ENCODE measurements at regions not wholly inside any gene's neighbourhood (a gene's known extent, or its start where the extent isn't known, plus 50 kb on each side); places are given as distances from the start of the nearest gene placed in this dataset.
"Not testable (repeated sequence)": the region's sequence is repeated elsewhere in the genome, so short reads cannot be mapped to it uniquely, and the experiment has no call there.

DNA sequence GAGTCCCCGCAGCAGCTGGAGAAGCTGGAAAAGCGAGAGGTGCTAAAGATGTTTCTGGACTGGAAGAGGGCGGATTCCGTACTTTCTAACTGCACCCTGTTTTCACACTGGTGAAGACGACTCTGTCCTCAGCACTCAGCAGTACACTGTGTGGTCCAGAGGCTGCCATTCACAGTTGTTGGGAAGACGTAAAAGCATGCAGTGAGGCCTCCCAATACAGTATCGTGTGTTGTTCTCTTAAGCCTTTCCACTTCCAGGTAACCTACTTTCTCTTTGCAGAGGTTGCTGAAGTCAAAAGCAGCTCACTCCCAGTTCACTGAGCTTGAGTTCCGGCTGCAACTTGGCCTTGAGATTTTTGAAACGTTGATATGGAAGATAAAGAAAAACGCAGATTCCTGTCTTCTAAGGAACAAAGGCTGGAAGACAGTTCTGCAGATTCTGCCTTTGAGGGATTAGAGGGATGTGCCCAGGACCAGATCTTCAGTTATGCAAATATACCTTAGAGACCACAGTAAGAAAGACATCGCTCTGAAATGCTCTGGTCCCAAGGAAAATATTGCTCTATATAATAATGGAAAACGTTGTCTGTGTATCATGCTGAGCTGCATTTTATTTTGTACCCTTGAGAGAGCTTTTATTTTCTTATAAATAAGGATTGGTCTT lies 540.9 kb downstream of the TRIML1 start:
- no peak for DNase-seq

DNA sequence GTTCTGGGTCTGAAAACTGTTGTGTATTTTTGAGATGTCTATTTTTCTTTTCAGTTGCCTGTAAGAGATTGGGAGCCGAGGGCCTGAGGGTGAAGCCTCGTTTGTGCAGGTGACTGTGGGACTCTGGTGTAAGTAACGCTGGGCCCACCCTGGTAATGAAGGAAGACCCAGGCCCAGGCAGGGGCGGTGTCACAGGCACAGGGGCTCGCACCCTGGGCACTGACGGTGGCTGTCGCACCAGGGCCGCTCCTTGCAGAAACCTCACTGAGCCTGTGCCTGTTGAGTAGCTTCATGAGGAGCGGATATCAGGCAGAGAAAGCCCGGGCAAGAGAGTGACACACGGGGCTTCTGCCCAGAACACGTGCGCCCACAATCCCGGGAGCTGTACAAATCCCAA lies 541.4 kb downstream of the TRIML1 start:
- no peak for DNase-seq

DNA sequence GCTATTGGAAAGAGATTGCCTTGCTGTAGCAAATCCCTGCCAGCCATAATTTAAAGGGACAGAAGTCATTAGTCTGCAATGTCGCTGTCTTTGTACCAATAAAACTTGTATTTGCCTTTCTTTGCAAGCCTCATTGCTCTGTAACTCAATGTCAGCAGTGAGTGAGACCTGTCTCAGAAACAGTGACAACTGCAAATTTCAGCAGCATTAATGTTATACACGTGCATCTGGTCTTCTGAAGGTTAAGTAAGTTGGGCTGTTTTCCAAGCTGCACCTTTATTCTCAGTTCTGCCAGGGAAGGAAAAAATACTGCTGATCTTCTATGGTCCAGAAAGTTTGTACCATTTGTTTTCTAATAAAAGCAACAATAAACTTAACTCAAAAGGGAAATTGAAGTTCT lies 543.1 kb downstream of the TRIML1 start:
- no peak for DNase-seq

DNA sequence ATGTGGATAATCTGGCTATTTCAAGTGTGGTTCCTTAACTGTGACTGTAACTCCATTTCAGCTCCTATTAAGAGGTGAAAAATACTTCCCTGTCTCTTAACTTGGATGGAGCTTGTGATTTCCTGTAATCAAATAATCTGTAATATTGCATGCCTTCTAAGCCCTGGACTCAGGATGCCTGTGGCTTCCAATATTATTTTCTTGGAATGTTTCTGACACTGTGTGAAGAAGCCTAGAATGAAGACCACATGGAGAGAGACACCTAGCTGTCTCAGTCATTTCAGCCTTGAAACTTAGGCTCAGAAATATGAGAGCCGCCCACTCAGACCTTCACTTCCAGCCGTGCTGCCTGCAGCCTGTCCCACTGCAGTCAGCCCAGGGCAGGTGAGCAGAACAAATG lies 544.3 kb downstream of the TRIML1 start:
- DNase-seq: no peak

DNA sequence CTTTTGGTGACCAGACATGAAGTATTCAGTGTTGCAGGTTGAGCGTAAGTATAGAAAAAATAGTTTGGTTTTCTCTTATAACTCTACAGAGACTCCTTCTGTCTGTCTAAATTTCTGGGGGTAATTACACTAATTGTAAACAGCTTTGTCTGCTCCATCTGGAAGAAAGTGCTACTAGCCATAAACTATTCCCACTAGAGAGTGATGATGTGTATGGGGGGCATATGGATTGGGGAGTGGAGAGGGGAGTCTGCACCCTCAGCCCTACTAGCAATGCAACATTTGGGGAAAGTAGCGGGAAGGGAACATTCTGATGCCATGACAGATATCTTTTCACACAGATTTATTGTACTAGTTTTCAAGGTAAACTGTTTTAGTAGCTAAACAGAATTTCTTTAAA lies 549.7 kb downstream of the TRIML1 start:
- no peak for DNase-seq

DNA sequence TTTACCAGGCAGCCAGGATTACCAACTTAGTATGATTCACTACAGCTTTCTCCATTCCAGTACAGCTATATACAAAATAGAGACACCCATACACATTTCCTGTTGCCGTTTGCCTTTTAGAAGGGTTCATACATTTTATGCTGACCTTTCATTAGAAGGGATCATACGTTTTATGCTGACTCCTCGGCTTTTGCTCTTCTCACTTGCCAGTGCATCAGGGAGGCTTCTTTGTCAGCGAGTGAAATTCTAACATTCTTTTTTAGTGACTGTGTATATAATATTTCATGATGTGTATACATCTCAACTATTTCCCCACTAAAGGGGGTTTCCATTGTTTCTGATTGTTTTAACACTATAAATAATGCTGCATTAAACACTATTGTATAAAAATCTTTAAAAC lies 552.6 kb downstream of the TRIML1 start:
- DNase-seq: no peak

DNA sequence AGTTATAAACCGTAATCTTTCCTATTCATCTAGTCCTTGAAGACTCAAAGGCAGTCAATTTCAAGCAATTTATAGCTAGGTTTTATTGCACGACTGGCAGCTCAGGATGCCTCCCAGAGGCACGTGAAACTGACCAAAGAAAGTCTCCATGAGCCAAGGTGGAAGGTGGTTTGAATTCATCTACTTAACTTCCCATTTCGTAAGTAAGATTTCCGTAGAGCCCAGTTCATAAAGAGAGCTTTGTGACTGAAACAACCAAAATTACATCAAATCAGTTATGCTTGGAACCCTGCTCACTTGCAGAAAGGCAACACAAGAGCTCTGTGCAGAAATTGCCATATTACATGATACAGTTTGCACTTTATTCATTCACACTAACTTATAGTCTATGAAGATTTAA lies 556.0 kb downstream of the TRIML1 start:
- no peak for DNase-seq

DNA sequence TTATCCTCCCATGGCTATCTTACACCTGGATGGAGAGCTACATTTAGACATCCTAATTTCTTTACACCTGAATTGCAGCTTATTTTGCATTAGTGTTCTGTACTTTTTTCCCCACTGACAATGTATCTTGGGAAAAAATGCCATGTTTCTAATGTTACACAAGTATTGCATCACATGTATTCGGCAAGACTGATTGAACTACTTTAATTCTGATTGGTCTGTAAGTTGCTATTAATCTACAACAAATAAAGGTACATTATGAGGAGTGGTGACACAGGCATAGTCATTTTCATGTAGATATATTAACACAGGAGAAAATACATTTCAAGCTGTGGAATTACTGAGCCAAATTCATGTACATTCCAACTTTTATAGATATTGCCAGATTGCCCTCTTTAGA lies 558.0 kb downstream of the TRIML1 start:
- no peak for DNase-seq

DNA sequence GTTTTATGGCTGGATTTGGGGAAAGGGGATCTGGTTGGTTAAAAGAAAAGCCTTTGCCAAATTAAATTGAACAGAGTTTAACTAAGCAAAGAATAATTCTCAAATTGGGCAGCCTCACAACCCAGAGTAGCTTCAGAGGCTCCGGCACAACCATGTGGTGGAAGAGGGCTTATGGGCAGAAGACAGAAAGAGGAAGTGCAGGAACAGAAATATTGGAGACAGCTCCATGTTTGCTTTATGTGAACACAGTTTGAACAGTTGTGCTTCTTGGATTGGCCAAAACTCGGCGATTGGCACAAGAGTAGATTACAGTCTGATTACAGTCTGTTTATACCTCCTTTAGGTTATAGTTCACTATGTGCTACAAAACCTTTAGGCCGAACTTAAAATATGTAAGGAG lies 562.7 kb downstream of the TRIML1 start:
- DNase-seq: no peak

DNA sequence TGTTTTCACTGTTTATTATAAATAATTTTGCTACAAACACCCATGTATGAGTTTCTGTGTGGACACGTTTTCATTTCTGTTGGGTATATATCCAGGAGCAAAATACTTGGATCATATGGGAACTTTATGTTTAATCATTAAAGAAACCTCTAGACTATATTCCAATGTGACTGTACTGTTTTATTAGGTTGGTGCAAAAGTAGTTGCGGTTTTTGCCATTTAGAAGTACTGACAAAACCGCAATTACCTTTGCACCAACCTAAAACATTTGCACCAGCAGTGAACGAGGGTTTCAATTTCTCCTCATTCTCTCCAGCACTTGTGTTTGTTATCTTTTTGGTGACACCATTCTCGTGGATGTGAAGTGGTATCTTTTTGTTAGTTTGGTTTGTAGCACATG lies 565.0 kb downstream of the TRIML1 start:
- no peak for DNase-seq

DNA sequence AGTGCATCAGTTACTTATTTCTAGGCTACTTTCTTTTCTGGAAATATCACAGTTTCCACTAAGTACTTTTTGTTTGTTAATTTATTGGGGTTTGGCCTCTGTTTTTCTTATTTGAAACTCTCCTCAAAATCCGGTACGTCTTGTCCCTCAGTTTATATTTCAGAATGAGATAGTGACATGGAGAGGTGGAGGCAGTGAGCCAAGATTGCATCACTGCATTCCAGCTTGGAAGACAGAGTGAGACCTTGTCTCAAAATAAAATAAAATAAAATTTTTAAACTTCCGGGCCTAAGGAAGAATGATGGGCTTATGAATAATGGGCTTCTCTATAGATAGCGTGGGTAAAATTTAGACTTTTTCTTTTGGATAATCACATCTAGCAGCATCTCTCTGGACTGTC lies 567.8 kb downstream of the TRIML1 start:
- no peak for DNase-seq

DNA sequence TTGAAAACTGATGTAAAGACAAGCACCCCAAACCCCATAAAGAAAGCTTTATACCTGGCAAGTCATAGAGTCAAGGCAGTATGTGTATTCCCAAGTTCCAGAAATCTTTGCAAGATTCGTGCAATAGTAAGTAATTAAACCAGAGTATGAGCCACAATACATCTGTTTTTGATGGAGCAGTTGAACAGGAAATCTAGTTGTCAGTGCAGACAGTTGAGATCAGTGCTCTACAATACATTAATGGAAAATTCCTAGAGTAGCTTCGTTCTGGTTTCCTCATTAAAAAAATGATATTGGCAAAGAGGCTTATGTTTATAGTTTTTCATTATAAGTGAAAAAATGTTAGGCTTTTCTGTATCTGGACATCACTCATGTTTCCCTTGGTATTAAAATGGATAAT lies 575.3 kb downstream of the TRIML1 start:
- DNase-seq: no peak

DNA sequence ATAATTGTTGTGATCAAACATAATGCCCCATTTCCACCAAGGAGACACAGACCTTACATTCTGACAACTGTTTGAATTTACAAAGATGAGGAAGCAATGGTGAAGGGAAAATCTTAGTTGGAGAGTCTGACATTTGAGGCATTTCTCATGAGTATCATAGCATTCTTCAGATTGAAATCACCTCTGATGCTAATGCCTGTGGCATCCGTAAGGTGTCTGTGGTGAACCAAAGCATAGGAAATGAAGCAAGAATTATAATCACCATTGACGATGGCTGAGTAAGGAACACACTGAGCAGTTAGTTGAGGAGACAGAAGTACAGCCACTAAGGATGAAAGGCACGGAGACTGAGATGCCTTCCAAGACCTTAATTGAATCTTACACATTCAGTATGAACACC lies 575.7 kb downstream of the TRIML1 start:
- no peak for DNase-seq

DNA sequence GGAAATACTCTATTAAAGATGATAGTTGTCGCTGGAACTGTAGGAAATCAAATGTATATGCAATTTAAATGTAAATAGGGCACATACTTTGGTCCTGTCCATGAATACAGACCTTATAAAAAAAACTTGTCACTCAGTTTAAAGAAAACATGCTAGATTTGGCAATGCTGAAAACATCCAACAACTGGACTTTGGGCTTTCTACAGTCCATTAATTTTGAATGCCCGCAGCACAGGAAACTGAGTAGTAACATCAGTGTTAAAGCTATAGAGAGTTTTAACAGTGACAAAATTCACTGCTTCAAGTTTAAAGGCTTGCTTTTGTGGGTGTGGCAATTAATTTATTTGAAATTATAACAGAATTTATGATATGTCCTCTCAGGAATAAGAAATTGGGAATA lies 578.4 kb downstream of the TRIML1 start:
- no peak for DNase-seq

DNA sequence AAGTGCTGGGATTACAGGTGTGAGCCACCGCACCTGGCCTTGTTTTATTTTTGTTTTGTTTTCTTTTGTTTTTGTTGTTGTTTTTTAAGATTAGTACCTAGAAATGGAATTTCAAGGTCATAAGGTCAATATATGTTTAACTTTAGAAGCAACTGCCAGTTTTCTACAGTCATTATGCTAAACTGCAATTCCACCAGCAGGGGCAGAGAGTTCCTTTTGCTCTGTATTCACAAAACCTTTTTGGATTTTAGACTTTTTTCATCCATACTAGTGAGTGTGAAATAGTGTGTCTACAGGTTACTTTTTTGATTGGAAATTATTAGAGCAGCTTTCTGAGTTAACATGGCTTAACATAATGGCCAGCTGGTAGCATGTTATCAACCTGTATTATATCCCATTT lies 580.6 kb downstream of the TRIML1 start:
- DNase-seq: no peak

DNA sequence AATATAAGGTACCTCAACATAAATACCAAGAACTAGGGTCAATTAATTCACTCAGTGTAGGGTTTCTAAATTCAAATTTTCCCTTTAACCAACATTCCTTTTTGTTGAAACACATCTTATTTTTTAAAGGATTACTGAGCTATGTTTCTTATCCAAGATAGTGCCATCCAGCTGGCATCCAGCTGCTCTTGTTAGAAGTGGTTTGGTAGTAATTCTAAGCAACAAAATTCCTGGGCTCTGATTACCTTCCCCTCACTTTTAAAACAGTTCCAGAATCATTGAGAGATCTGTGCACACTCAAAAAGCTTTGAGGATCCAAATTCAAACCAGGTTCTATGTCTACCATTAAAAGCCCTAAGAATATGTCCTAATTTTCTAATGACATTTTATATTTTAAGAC lies 583.7 kb downstream of the TRIML1 start:
- DNase-seq: no peak

DNA sequence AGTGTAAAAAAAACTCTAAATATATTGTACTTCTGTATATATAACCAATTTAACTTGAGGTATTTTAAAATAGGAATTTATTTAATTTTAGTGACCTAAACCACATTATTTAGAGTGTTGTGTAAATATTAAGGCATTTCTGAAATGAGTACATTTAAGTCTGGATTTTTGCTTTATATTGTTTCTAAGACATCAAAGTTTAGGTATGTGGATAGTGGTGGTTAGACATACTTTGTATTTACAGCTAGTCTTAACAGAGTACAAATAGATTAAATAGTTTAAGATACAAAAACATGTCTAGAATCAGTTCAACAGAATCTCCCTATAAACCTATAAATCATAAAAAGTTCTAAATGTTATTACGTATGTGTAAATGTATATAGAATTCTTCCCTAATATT lies 588.5 kb downstream of the TRIML1 start:
- DNase-seq: no peak

DNA sequence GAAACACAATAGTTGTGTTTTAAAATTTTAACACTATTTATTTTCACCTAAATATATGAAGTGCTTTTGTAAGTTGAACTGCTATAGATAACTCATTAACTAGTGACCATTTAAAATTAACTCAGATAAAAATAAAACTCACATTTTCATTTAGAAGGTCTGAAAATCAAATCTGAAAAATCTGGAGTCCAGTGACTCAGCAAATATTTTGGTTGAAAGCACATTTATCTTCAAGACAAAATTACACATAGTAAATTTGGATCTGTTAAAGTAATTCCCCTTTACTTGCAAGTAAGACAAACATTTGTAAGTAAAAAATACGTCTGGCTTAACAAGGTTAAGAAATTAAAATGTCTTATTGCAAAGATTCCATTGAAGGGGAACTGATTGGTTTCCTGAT lies 589.1 kb downstream of the TRIML1 start:
- no peak for DNase-seq

DNA sequence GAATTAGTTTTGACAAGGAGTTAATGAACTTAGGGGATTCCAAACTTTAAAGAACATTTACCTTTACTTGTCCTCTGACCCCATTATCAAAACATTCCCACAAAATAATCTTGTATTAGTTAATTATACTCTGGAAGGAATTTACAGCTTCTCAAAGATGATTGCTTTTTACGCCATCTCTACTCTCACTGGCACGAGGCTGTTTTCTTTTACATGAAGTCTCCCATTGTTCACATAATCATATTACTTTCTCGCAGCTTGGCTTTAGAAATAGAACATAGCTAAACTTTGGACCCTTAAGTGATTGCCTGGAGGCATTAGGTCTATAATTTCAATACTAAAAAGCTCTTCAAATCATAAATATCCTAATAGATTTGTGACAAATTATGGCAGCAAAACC lies 592.9 kb downstream of the TRIML1 start:
- no peak for DNase-seq

DNA sequence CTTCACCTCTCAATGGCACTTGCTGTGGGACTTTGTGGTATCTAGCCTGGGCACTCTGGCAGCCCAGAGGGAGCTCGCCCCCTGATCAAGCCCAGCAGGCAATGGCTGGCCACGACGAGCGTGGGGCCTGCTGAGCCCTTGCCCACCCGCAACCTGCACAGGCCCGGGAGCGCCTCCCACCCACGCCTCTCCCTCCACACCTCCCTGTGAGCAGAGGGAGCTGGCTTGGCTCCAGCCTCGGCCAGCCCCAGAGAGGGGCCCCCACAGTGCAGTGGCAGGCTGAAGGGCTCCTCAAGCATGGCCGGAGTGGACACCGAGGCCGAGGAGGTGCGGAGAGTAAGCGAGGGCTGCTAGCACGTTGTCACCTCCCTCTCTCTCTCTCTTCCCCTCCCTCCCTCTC lies 595.8 kb downstream of the TRIML1 start:
- no peak for DNase-seq

DNA sequence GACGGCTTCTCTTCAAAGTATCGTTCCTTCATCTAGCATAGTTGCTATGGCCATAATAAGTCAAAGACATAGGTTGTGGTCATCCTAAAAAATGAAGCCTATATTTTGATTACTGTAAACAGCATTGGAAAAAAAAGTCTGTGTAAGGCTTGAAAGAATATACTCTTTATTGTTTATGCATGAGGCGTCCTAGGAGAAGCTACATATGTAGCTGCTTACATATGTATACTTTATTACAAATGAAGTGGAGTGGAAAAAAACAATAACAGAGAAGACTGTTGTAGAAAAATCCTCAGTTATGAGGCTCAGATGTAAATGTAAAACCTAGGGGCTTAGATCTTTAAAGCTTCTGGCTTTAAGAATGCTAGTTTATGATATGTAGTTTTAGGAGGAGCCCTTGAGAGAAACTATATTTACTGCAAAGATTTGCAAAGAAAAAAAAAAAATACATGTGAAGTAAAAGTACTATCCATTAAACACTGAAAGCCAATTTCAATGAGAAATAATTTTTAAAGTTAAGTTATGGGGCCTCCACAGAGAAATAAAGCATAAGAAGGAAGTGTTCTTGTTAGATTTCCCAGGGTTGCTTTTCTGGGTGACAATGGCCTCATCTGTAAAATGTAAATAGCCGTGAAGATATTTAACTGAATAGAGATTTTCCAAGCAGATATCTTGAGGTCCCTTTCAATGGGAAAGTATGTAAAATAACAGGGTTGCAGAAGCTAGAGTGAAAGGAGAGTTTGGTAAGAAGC lies 598.2 kb downstream of the TRIML1 start:
- no peak for DNase-seq

DNA sequence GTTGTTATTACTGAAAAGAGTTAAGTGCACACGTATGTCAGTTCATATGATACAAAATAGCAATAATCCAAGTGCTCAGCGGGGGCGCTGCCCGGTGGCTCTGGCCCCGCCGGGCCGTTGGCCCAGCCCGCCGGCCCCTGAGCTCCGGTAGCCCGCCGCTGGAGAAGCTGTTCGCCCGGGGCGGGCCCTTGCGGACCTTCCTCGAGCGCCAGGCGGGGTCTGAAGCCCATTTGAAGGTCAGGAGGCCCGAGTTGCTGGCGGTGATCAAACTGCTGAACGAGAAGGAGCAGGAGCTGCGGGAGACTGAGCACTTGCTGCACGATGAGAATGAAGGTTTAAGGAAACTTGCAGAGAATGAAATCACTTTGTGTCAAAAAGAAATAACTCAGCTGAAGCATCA lies 599.0 kb downstream of the TRIML1 start:
- DNase-seq: not testable (repeated sequence)

DNA sequence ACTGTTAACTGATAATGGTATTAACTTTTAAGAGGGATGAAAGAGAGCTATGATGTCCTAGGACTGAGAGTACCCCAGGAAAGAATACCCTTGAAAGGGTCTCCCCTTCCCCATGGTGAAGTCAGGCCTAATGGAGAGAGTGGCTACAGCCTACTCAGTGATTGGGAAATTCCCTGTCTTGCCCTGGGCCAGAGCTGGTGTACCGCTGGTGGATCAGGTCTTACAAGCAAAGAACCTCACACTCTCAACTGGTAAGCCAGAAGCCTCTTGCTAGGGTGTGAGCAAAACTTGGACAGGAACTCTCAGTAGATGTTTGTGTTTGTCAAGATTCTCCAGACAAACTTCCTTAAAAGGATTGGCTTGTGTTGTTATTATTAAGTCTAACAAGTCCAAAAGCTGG lies 600.9 kb downstream of the TRIML1 start:
- DNase-seq: not testable (repeated sequence)

DNA sequence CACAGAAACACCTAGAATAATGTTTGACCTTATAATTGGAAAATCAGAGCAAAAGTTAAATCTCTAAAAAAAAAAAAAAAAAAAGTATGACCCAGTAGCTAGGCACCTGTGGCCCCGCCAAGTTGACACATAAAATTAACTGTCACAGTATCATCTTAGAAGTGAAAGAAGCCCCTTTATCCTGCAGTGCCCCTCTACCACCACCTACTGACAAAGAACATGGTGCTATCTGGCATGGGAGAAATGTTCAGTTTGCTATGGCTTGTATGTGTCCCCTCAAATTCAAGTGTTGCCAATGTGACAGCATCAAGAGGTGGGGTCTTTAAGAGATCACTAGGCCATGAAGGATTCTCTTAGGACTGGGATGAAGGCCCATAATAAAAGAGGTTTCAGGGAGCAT lies 601.5 kb downstream of the TRIML1 start:
- not testable (repeated sequence) for DNase-seq

DNA sequence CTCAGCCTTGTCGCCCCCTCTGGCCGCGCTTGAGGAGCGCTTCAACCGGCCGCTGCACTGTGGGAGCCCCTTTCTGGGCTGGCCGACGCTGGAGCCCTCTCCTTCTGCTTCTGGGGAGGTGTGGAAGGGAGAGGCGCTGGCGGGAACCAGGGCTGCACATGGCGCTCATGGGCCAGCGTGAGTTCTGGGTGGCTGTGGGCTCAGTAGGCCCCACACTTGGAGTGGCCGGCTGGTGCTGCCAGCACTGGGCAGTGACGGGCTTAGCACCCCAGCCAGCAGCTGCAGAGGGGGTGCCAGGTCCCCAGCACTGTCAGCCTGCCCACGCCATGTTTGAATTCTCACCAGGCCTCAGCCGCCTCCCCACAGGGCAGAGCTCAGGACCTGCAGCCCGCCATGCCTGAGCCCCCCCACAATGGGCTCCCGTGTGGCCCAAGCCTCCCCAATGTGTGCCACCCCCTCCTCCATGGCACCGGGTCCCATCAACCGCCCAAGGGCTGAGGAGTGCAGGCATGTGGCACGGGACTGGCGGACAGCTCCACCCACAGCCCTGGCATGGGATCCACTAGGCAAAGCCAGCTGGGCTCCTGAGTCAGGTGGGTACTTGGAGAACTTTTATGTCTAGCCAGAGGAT lies 615.2 kb downstream of the TRIML1 start:
- no peak for DNase-seq

Measured in NCI-H226 (cell line).